ENCODE measurements at regions not wholly inside any gene's neighbourhood (a gene's known extent, or its start where the extent isn't known, plus 50 kb on each side); places are given as distances from the start of the nearest gene placed in this dataset.

DNA sequence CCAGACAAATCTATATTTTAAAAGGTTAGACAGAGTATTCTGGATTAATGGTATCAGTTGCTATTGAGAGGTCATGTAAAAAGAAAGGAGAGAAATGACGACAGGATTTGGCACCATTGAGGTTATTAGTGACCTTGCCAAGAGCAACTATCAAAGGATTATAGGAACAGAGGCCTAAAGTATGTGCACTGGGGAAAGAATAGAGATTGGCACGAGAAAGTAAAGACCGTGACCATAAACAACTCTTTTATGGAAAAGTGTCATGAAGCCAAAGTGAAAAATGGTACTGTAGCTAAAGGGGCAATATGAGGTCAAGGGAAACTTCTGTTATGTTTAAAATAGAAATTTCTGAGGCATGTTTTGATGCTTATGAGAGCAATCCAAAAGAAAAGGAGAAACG, 115.2 kb upstream of the KIF2B start:
- TF ChIP-seq, protein P1, sequence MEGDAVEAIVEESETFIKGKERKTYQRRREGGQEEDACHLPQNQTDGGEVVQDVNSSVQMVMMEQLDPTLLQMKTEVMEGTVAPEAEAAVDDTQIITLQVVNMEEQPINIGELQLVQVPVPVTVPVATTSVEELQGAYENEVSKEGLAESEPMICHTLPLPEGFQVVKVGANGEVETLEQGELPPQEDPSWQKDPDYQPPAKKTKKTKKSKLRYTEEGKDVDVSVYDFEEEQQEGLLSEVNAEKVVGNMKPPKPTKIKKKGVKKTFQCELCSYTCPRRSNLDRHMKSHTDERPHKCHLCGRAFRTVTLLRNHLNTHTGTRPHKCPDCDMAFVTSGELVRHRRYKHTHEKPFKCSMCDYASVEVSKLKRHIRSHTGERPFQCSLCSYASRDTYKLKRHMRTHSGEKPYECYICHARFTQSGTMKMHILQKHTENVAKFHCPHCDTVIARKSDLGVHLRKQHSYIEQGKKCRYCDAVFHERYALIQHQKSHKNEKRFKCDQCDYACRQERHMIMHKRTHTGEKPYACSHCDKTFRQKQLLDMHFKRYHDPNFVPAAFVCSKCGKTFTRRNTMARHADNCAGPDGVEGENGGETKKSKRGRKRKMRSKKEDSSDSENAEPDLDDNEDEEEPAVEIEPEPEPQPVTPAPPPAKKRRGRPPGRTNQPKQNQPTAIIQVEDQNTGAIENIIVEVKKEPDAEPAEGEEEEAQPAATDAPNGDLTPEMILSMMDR (IDR thresholded peaks at IDR 0.05), result no peak
- no peak for TF ChIP-seq POLR2AphosphoS5 (IDR thresholded peaks at IDR 0.05; ENCODE audit: insufficient read depth in 1 of 2, low read depth in 1 of 2)

All from vagina (tissue), 2 donors.